ENCODE measurements at regions not wholly inside any gene's neighbourhood (a gene's known extent, or its start where the extent isn't known, plus 50 kb on each side); places are given as distances from the start of the nearest gene placed in this dataset.
"Not testable (repeated sequence)": the region's sequence is repeated elsewhere in the genome, so short reads cannot be mapped to it uniquely, and the experiment has no call there.

GRCh38 chr15:24823473-24823872 is 131.3 kb upstream of the SNRPN start:
- H3K4me3 ChIP-seq (ENCODE audit: low read depth, low read length), result no peak overlapping the region
- DNase-seq (ENCODE audit: low read depth), result no peak
- no peak for TF ChIP-seq CTCF (IDR thresholded peaks at IDR 0.05; ENCODE audit: insufficient read depth, low read depth, low read length)

- DNase-seq (ENCODE audit: low read depth), result no peak
- TF ChIP-seq CTCF (IDR thresholded peaks at IDR 0.05; ENCODE audit: insufficient read depth, low read depth, low read length), result no peak
- no peak overlapping the region for H3K4me3 ChIP-seq (ENCODE audit: low read depth, low read length)
Measured at GRCh38 chr15:24832282-24832681, 122.5 kb upstream of the SNRPN start.

- H3K4me3 ChIP-seq (ENCODE audit: low read depth, low read length), result no peak overlapping the region
- TF ChIP-seq CTCF (IDR thresholded peaks at IDR 0.05; ENCODE audit: insufficient read depth, low read depth, low read length), result no peak
Measured at GRCh38 chr15:24835301-24835700, 119.5 kb upstream of the SNRPN start.

GRCh38 chr15:24848050-24848449 is 106.7 kb upstream of the SNRPN start:
- H3K4me3 ChIP-seq (ENCODE audit: low read depth, low read length), result no peak overlapping the region
- no peak for TF ChIP-seq CTCF (IDR thresholded peaks at IDR 0.05; ENCODE audit: insufficient read depth, low read depth, low read length)
- no peak for DNase-seq (ENCODE audit: low read depth)

More at GRCh38 chr15:24835301-24835700, 119.5 kb upstream of the SNRPN start:
- no peak for DNase-seq (ENCODE audit: low read depth)

GRCh38 chr15:24856397-24857390 is 98.1 kb upstream of the SNRPN start:
- no peak for TF ChIP-seq CTCF (IDR thresholded peaks at IDR 0.05; ENCODE audit: insufficient read depth, low read depth, low read length)
- H3K4me3 ChIP-seq (ENCODE audit: low read depth, low read length), result no peak overlapping the region
- DNase-seq (ENCODE audit: low read depth), result no peak

GRCh38 chr15:24857763-24858162 is 97.0 kb upstream of the SNRPN start:
- no peak for DNase-seq (ENCODE audit: low read depth)
- TF ChIP-seq CTCF (IDR thresholded peaks at IDR 0.05; ENCODE audit: insufficient read depth, low read depth, low read length), result no peak
- H3K4me3 ChIP-seq (ENCODE audit: low read depth, low read length), result no peak overlapping the region

GRCh38 chr15:24858183-24858582 is 96.6 kb upstream of the SNRPN start:
- DNase-seq (ENCODE audit: low read depth); H3K4me3 ChIP-seq (ENCODE audit: low read depth, low read length): not testable (repeated sequence)

Data from fibroblast of villous mesenchyme (primary cell).